ENCODE measurements at regions not wholly inside any gene's neighbourhood (a gene's known extent, or its start where the extent isn't known, plus 50 kb on each side); places are given as distances from the start of the nearest gene placed in this dataset.

GRCh38 chr14:93847473-93847872, 59.2 kb upstream of the PRIMA1 start (continued):
- TF ChIP-seq ZBTB43 (CRISPR knock-in tag; conservative IDR thresholded peaks at IDR 0.05) (no peak), ZNF800 (CRISPR knock-in tag; IDR thresholded peaks at IDR 0.05) (no peak), THAP9 (CRISPR knock-in tag; IDR thresholded peaks at IDR 0.05; ENCODE audit: borderline replicate concordance) (no peak), SP4 (CRISPR knock-in tag; IDR thresholded peaks at IDR 0.05) (no peak), MLLT10 (CRISPR knock-in tag; IDR thresholded peaks at IDR 0.05) (no peak)

GRCh38 chr14:93838238-93838637, 50.0 kb upstream of the PRIMA1 start:
- TF ChIP-seq BRD4 (CRISPR knock-in tag; IDR thresholded peaks at IDR 0.05), result no peak
- TF ChIP-seq ZUFSP (CRISPR knock-in tag; IDR thresholded peaks at IDR 0.05; ENCODE audit: borderline replicate concordance), result no peak
- TF ChIP-seq ARNT2 (CRISPR knock-in tag; IDR thresholded peaks at IDR 0.05; ENCODE audit: low read depth), result no peak
- TF ChIP-seq RAD21 (CRISPR knock-in tag; IDR thresholded peaks at IDR 0.05), result no peak
- no peak for TF ChIP-seq IRF1 (CRISPR knock-in tag; IDR thresholded peaks at IDR 0.05; ENCODE audit: low read depth)
- no peak for TF ChIP-seq ZNF207 (IDR thresholded peaks at IDR 0.05; ENCODE audit: borderline replicate concordance)
- TF ChIP-seq SMAD9 (CRISPR knock-in tag; IDR thresholded peaks at IDR 0.05), result no peak
- no peak for TF ChIP-seq POLR2AphosphoS2 (IDR thresholded peaks at IDR 0.05; ENCODE audit: low read depth, low read length)
- no peak for TF ChIP-seq ZNF737 (CRISPR knock-in tag; IDR thresholded peaks at IDR 0.05; ENCODE audit: borderline replicate concordance)
- CTCF ChIA-PET (ENCODE audit: low intra/inter-chr PET ratio, low total read pairs), result no interaction called here
- no peak for FAIRE-seq
- no TSS peak for BruUV-seq (replicated peaks)
- Histone ChIP-seq H3K27ac (ENCODE audit: extremely low read length, insufficient read depth, low read length) (no peak overlapping the region), H3K36me3 (replicated peaks in 1 of 2; ENCODE audit: control insufficient read depth in 1 of 2, insufficient read depth in 2 of 2, low read length in 2 of 2) (no peaks in the 10 kb centered on the region), H2AFZ (ENCODE audit: low read length) (no peak overlapping the region), H3K4me1 (ENCODE audit: insufficient read depth, low read length) (no peaks in the 10 kb centered on the region), H3K4me2 (ENCODE audit: low read depth, low read length) (no peak overlapping the region), H3K27me3 (ENCODE audit: control insufficient read depth in 1 of 2, insufficient read depth in 2 of 2, low read length in 2 of 2) (peaks cover 2 to 8% of the 10 kb centered on the region in 2 experiments; a peak in 2 of 5 replicates), H3K9me3 (ENCODE audit: low read length) (no peaks in the 10 kb centered on the region), H3K79me2 (ENCODE audit: insufficient read depth, low read length) (no peaks in the 10 kb centered on the region), H4K20me1 (ENCODE audit: insufficient read depth, low read length) (no peaks in the 10 kb centered on the region), H3K4me3 (replicated peaks in 1 of 3; ENCODE audit: insufficient read depth in 1 of 3, low read depth in 2 of 3, low read length in 3 of 3) (no peak overlapping the region), H3K9ac (ENCODE audit: insufficient read depth, low read depth, low read length) (no peak overlapping the region)
- no peak for DNase-seq (ENCODE audit: low spot score)
- intact Hi-C loops (cut with micrococcal nuclease; ENCODE audit: unreplicated experiment) (no loop called here), in situ Hi-C loops (cut with HindIII; ENCODE audit: extremely low pct_ligation_motif_present, low pct_unique_long_range_greater_than_20kb) (no loop called here)
- 52% methylated on average over 3 of the region's 3 CpGs for WGBS (ENCODE audit: low lambda C conversion rate)
- ATAC-seq, result no peak
- POLR2A ChIA-PET, result no interaction called here
